WI38 (cell line): ENCODE measurements at regions not wholly inside any gene's neighbourhood (a gene's known extent, or its start where the extent isn't known, plus 50 kb on each side); places are given as distances from the start of the nearest gene placed in this dataset.
"Not testable (repeated sequence)": the region's sequence is repeated elsewhere in the genome, so short reads cannot be mapped to it uniquely, and the experiment has no call there.

Source experiments
- H3K4me3 ChIP-seq: 2 replicates; pipeline ENCODE4 v1.5.1; 2011; ENCODE audit warnings: low read depth, mild to moderate bottlenecking, control low read depth, low read length
- TF ChIP-seq, protein P1 (sequence below): IDR thresholded peaks from 2 replicates; pipeline ENCODE4 v1.5.1; 2012; ENCODE audit warnings: low read depth, mild to moderate bottlenecking, control low read depth, low read length

DNA sequence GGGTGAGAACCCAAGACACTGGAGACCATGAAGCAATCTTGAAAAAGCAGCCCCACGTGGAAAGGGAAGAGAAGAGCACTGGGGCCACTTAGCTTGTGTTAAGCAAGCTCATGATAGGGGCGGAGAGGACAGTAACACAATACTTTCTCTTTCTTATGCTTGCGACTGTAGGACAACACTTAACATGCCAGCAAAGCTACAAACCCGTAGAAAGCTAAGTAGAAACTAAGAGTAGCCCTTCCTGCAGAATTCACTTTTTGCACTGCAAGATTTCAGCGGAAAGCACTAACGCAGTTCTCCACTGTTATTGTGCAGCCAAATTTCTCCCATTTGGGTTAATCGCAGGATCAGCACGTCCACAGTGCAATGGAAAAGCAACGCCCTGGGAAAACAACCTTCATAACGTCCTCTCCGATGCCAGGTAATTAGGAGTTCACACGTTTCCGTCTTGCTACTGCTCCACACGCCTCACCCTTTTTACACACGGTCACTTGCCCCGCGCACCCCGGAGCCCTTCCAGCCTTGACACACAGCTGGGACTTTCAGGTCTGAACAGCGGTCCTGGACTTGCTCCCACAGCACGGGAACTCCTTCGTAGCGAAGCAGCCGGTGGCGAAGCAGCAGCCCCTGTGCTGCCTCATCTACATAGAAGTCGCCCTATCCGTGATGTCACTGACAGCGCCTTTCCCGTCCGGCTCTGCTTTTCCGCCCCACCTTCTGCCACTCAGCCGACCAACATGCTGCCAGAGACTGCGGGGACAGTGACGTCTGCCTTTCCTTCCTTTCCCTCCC is 148.6 kb downstream of the PPIAL4G start:
- TF ChIP-seq, protein P1, sequence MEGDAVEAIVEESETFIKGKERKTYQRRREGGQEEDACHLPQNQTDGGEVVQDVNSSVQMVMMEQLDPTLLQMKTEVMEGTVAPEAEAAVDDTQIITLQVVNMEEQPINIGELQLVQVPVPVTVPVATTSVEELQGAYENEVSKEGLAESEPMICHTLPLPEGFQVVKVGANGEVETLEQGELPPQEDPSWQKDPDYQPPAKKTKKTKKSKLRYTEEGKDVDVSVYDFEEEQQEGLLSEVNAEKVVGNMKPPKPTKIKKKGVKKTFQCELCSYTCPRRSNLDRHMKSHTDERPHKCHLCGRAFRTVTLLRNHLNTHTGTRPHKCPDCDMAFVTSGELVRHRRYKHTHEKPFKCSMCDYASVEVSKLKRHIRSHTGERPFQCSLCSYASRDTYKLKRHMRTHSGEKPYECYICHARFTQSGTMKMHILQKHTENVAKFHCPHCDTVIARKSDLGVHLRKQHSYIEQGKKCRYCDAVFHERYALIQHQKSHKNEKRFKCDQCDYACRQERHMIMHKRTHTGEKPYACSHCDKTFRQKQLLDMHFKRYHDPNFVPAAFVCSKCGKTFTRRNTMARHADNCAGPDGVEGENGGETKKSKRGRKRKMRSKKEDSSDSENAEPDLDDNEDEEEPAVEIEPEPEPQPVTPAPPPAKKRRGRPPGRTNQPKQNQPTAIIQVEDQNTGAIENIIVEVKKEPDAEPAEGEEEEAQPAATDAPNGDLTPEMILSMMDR, result no peak

DNA sequence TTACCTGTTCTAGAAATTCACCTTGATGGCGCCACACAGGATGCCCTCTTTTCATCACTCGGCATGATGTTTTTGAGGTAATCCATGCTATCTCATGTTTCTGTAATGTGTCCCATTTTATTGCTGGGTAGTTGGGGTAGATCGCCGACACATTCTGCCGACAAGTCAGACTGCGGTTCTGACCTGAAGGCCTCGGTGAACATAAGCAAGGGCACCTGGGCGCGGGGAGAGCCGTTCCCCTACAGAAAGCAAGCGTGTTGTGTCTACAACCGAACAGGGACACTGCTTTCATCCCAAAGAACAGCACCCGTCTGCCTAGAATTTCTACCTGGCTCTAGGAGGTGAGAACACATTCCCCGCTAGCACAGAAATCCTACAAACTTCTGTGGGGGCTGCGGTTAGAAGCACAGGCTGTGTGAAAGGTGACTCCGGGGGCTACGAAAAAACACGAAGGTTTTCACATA is 149.2 kb downstream of the PPIAL4G start:
- TF ChIP-seq, protein P1, result no peak

More for the DNA sequence above, 148.6 kb downstream of the PPIAL4G start:
- H3K4me3 ChIP-seq, result peak overlapping the region; percentile 55

GRCh38 chr1:148328884-148329283 is 154.2 kb downstream of the PPIAL4G start:
- no peak overlapping the region for H3K4me3 ChIP-seq
- TF ChIP-seq, protein P1, result no peak

More for the DNA sequence above, 149.2 kb downstream of the PPIAL4G start:
- H3K4me3 ChIP-seq, result peak overlapping the region; percentile 55; the same call in 1 of the 2 replicates

GRCh38 chr1:148325031-148325430 is 158.1 kb downstream of the PPIAL4G start:
- H3K4me3 ChIP-seq, result not testable (repeated sequence)

DNA sequence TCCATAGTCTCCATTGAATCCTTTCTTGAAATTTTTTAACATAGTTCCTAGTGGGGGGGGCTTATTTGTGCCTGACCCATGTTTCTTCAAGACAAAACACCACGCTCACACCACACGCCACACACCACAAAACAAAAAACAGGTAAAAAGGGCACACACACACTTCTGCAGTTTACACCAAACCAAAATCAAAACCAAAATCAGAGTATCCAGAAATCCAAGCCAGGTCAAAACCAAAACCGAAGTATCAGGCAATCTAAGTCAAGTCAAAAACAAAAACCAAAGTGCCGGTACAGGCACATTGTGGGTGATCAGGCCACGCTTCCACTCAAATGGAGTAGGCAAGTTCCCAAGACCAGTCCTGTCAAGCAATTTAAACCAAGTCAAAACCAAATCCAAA is 158.6 kb downstream of the PPIAL4G start:
- not testable (repeated sequence) for H3K4me3 ChIP-seq

- not testable (repeated sequence) for H3K4me3 ChIP-seq
Measured at GRCh38 chr1:148320079-148320478, 163.0 kb downstream of the PPIAL4G start.

DNA sequence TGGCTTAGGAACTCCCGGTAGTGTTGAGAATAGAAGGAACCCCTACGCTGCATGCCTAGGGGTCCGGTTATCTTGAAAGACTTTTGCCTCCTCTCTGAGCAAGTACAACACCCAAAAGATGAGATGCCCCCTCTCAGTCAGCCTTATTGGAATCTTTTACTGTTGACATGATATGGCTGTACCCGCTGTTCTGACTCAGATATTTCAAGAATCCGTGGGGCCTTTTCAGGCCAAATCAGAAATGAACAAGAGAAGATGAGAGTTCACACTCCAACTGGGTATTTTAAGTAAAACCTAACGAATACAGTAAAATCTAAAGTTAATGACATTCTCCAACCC is 164.2 kb downstream of the PPIAL4G start:
- TF ChIP-seq, protein P1, result no peak

GRCh38 chr1:148318123-148318903 is 164.8 kb downstream of the PPIAL4G start:
- no peak overlapping the region for H3K4me3 ChIP-seq
- TF ChIP-seq, protein P1, result no peak

More for the DNA sequence above, 164.2 kb downstream of the PPIAL4G start:
- H3K4me3 ChIP-seq, result no peak overlapping the region
